ENCODE measurements at regions not wholly inside any gene's neighbourhood (a gene's known extent, or its start where the extent isn't known, plus 50 kb on each side); places are given as distances from the start of the nearest gene placed in this dataset.
A peak's percentile ranks its signal among the peaks of the same experiment; 100 is the strongest.

GRCh38 chr5:10863763-10864383 is 102.8 kb upstream of the DAP start:
- TF ChIP-seq CTCF (IDR thresholded peaks at IDR 0.05) (peak; percentile 60 to 84 (median 74)), POLR2A (IDR thresholded peaks at IDR 0.05) (no peak)
